Stomach (tissue), 4 donors: ENCODE measurements at regions not wholly inside any gene's neighbourhood (a gene's known extent, or its start where the extent isn't known, plus 50 kb on each side); places are given as distances from the start of the nearest gene placed in this dataset.

ENCODE experiments used
- CTCF ChIP-seq, 7 experiments: fragments of 450-650 bp in 4 of 7; fragments of 200-600 bp in 3 of 7; sonication (generic) in 3 of 7; IDR thresholded peaks; one replicate each; pipeline ENCODE4 v1.5.1; 2016 to 2019; ENCODE audit warnings: antibody characterized with exemption in 7 of 7, control low read depth in 2 of 7, mild to moderate bottlenecking in 1 of 7
- POLR2A ChIP-seq, 4 donors: fragments of 450-650 bp; IDR thresholded peaks; one replicate each; pipeline ENCODE4 v1.6.1; 2016; ENCODE audit warnings: antibody characterized with exemption in 4 of 4, control low read depth in 2 of 4, mild to moderate bottlenecking in 1 of 4, moderate library complexity in 1 of 4

- TF ChIP-seq CTCF (IDR thresholded peaks at IDR 0.05) (no peak), POLR2A (IDR thresholded peaks at IDR 0.05) (no peak)
Measured at GRCh38 chr20:11689262-11689661, 228.4 kb upstream of the BTBD3 start.
